NCI-H526 (cell line): ENCODE measurements at regions not wholly inside any gene's neighbourhood (a gene's known extent, or its start where the extent isn't known, plus 50 kb on each side); places are given as distances from the start of the nearest gene placed in this dataset.

ENCODE experiments used
- DNase-seq, 2 experiments: peaks; one replicate each; lab custom pipeline; 2025; lab: John Stamatoyannopoulos, UW

DNA sequence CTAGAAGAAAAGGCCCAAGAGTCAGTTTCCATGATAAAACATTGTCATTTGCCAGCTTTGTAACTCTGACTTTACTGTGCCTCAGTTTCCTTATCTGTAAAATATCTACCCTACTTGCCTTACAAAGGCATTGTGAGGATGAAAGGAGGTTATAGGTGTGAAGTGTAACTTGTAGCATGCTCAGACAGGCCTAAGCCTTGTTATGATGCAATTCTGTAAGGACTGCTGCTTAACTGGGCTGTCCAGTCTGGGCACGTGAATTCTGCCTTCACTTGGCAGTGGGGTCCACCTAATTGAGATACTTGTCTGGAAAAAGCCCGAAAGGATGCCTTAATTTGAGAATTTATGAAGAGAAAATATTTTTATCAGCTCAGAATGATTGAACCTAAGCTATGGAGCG lies 114.5 kb upstream of the DYRK2 start:
- no peak for DNase-seq

DNA sequence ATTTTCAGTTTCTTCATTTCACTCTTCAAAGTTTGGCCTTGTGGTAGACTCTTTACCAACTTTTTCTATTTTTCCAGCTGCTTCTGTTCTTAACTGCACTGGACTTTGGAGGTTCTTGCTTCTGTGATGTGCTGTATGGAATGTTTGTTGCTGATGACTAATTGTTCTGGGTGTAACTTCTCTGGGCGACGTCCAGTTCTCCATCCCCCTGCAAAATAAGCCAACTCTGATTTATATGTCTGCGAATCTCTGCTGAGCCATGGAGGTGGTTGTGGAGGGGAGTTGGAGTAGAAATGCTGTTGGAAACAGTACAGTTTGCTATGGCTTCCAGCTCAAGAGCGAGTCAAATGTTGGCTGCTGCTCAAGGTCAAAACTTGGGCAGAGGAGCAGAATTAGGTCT lies 113.9 kb upstream of the DYRK2 start:
- no peak for DNase-seq

DNA sequence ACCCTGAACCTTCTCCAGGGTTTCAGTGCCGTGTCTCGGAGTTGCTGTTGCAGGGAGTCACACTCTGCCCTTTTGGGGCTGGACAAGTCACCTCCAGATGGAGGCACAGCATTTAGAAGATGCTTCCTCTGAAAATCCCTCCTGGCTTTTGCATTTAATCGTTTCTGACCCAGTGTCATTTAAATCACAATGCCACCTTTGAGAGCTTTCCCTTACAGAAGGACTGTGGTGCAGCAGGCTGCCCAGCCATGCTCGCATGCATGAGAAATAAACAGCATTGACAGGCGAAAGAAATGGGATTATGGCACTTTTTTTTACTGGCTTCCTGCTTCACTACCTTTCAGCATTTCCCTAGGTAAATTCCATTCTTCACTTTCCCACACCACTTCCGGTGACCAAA lies 113.4 kb upstream of the DYRK2 start:
- DNase-seq = no peak

DNA sequence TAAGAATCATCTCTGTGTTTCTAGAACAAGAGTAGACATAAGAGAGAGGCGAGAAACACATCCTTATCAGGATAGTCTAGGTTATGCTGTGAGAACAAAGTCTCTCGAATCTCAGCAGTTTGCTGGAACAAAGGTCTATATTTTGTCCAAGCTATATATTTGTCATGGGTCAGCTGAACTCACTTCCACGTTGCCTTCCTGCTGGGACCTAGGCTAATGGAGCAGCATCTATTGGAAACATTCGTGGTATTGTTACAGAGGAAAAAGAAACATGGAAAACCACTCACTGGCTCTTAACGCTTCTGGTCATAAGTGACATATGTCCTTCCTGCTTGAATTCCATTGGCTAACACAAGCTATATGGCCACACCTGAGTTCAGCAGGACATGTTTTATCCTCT lies 112.6 kb upstream of the DYRK2 start:
- no peak for DNase-seq

DNA sequence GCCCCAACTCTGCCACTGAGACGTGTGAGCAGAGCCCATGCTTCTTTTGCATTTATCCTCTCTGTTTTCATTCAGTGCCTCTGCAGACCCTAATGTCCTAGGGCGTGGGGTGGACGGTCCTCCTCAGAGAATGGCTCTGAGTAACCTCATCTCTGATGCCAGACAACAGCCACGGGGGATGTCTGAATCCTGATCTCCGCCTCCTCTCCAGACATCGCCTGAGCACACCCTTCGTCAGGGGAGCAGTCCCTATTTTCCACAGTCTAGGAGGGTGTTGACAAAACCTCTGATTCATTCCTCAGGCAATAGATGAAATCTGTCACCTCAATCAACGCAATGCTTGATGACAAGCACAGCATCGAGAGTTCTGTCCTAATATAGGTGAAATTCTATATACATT lies 109.2 kb upstream of the DYRK2 start:
- DNase-seq = no peak

DNA sequence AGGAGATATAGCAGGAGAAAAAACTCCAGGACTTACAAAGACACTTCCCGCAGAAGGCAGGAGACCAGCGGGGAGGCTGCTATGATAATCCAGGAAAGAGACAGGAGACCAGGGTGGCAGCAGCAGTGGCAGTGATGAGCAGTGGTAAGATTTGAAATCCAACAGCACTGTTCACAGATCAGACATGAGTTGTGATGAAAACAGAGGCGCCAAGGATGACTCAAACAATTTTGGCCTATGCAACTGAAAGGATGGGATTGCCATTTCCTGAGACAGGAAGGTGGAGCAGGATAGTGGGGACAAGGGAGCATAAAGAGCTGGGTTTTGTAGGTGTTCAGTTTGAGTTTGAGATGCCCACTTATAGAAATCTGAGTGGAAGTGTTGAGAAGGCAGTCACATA lies 108.6 kb upstream of the DYRK2 start:
- no peak for DNase-seq

DNA sequence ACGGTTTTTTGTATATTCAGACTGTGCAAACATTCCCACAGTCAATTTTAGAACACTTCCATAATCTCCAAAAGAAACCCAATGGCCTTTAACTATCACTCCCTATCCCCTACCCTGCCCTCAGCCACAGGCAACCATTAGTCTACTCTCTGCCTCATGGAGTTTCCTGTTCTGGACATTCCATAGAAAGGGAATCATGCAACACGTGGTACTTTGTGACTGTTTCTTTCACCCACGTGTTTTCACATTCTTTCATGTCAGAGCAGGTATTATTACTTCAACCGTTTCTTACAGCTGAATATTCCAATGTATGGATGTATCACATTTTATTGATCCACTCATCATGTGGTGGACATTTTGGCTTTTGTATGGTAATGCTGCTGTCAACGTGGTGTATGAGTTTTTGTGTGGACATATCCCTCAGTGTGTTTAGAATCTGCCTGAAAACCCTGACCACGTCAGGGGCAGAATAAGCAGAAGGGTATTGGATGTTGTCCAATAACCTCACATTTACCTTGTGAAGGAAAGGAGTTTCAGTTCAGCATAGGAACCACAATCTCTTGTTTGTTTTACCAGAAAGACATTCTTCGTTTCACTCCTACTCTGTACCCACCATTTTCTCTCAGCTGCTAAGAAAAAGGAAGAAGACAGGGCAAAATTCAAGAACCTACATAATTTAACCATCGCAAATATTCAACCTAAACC lies 107.5 kb upstream of the DYRK2 start:
- no peak for DNase-seq

DNA sequence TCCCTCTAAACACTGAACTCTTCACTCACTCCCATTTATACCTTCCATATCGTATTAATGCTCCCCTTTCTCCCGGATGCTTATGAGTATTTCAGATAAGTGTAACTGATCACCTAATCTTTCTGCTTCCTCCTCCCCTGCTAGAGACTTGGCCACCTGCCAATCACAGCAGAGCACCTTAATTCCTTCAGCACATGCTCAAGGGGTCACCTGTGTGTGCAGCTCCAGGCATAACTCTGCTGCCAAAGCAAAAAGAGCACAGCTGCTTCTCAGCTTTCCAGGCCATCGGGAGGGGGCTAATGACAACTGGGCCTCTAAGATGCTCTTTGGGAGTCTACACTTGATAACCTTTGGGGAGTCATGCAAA lies 106.9 kb upstream of the DYRK2 start:
- no peak for DNase-seq

DNA sequence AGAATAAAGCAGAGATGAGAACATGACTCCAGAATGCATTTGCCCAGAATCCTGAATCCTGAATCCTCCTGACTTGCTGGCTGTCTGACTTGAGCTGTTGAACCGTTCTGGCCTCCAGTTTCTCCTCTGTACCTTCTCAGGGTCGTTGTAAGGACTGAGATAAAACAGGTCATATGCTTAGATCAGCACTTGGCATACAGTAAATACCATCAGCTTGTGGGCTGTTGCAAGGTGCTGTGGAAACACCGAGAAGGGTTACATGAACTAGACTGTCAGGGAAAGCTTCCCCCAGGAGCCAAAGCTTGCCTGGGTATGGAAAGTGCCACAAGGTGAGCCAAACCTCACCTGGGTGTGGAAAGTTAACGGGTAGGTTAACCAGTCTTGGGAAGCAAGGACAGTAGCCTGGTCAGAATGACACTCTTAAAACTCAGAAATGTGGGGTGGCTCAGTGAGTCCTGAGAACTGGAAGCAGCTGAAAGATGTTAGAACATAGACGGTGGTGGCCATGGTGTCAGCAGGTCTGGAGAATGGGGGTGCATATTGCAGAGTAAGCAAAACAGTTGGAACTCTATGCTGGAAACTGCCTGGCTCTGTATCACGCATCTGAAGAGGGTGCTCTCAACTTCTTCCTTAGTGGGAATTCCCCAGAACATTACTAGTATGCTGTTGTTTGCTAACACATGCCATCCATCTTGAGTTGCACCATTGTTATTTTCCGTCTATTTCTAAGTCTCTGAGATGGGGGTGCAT lies 105.3 kb upstream of the DYRK2 start:
- no peak for DNase-seq

DNA sequence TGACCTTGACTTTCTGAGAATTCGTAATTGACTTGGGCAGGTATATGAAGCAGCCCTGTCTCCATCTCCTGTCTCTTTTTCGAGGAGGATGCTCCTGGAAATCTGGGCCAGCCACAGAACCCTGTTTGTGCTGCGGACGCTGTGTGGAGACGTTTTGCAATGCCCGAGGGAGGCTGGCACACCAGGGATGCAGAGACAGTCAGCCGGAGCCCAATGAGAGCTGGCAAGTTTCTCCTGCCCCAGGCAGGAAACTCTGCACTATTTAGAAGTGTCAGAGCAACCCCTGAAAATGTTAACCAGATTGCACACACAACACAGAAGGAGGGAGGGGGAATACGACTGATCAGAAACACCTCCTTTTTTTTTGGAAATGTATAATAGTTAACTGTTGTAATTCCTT lies 103.2 kb upstream of the DYRK2 start:
- DNase-seq = no peak

DNA sequence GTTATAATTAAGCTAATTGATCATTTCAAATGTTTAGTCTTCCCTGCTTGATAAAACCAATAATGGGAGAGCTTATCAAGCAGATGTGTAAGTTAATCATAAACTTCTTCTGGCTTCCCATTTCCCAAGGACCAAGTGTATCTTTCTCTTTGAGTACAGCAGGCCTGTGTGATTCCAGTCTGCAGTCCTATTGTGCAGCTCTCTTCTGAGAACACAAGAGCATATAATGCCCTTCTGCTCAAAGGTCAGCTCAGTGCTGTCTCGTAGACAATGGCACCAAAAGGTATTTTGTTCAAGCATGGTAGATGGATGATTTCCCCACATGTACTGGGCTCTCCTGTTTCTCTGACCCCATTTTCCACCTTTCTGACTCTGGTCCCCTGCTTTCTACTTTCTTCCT lies 101.8 kb upstream of the DYRK2 start:
- no peak for DNase-seq

DNA sequence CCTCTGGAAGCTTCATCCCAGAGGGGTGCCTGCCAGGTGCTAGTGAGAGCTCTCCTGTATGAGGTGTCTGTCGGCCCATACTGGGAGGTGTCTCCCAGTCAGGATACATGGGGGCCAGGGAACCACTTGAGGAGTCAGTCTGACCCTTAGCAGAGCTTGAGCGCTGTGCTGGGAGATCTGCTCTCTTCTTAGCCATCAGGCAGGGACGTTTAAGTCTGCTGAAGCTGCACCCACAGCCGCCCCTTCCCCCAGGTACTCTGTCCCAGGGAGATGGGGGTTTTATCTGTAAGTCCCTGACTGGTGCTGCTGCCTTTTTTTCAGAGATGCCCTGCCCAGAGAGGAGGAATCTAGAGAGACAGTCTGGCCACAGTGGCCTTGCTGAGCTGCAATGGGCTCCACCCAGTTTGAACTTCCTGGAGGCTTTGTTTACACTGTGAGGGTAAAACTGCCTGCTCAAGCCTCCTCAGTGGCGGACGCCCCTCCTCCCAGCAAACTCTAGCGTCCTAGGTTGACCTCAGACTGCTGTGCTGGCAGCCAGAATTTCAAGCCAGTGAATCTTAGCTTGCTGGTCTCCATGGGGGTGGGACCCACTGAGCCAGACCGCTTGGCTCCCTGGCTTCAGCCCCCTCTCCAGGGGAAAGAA lies 93.3 kb upstream of the DYRK2 start:
- peak in 1 of 2 experiments; percentile 48 for DNase-seq

DNA sequence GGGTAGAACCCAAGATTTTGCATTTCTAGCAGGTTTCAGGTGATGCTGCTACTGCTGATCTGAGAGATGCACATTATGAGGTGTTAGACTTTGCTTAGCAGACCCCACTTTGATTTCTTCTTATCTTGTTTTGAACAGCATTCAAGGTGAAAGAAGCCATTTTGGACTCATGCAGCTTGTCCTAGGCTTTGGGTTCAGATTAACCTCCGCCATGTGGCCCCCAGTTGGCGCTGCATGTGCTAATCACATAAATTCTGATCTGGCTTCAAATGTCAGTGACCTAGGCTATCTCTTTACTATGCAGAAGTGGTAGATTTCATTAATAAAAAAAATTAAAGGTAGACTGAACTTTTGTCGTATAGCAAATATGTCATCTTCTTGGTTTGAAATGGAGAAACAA lies 89.8 kb upstream of the DYRK2 start:
- no peak for DNase-seq

DNA sequence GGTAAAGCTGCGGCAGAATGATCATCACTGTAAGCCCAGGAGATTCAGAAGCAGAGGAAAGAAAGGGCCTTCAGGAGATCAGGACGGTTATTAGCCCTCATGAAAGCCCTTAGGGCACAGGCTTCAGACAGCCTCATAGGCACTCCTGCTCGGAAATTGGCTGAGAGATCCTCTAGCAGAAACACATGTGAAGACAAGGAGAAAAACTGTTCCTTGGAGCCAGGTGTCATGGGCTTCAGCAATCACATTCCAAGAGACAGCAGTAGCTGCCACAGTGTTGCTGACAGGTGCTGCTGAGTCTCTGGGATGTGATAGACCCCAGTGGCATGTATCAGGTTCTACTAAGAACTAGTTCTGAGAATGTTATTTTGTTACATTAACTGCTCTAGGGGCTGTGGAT lies 88.8 kb upstream of the DYRK2 start:
- DNase-seq = no peak

DNA sequence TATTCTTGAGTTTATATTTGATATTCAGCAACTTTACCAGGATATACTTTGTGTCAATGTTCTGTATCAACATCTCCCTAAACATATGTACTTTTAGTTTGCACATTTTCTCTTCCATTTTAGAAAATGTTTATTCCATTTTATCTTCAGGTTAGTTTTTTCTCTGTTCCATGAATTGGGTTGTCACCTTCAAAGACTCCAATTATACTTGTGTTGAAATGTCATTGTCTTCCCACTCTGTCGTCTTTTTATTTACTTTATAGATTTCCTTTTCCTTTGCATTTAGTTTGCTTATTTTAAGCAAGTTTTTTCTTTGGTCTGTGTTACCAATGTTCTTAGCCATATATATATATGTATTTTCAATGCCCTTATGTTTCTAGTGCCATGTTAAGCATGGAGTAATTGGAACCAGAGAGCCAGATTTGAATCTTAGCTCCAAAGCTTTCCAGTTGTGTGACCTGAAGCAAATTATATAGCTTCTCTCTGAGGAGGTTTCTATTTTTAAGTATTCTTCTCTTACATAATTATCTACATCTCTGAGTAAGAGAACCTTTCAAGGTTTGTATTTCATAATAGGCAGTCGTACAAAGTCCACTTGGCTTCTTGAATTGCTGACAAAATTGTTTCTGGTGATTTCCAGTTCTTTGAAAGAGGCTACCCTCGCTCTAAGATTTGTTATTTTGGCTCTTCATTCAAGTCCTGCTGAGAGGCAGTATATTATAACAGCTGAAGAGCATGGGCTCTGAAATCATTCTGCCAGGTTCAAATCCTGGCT lies 85.8 kb upstream of the DYRK2 start:
- no peak for DNase-seq

DNA sequence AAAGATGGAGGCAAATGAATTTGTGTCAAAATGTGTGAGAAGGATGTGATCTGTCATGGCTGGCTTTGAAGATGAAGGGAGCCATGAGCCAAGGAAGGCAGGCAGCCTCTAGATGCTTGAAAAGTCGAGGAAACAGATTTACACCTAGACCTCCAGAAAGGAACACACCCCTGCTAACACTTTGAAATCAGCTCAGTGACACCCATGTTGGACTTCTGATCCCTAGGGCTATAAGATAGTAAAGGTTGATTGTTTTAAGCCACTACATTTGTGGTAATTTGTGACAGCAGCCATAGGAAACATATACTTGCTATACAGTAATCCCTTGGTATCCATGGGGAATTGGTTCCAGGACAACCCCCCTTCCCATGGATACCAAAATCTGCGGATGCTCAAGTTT lies 80.5 kb upstream of the DYRK2 start:
- no peak for DNase-seq

DNA sequence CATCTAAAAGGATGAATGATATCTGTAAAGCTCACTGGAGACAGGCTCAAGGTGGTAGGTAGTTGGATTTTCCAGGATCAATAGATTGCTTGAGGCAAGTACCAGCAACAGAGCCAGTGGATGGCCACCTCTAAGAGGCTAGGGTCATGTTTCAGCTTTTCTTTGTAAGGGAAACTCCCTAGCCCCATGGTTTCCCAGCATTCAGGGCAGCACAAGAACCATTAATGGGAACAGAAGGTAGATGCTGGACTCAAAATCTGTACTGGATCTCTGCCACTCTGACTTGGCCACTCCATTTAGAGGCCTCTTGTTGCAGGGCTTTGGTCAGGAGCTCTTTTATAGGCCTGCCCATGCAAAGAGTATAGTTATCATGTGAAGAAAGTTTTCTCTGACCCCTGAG lies 76.1 kb upstream of the DYRK2 start:
- no peak for DNase-seq

DNA sequence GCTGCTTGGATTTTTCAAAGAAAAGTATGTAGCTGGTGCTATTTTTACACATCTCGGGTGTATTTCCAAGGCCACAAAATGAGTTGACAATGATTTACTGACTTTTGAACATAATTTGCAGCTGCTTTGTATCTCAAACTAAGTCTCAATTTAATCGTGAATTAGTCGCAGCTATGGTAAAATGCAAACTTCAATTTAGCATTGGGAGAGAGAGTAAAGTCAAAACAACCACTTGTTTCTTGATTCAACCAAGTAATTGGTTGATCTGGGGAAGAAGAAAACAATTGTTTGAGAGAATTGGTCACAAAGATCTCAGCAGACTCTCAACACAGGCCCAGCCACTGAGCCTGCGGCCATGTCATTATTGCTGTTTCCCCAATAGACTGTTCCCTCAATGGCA lies 75.0 kb upstream of the DYRK2 start:
- DNase-seq = no peak

DNA sequence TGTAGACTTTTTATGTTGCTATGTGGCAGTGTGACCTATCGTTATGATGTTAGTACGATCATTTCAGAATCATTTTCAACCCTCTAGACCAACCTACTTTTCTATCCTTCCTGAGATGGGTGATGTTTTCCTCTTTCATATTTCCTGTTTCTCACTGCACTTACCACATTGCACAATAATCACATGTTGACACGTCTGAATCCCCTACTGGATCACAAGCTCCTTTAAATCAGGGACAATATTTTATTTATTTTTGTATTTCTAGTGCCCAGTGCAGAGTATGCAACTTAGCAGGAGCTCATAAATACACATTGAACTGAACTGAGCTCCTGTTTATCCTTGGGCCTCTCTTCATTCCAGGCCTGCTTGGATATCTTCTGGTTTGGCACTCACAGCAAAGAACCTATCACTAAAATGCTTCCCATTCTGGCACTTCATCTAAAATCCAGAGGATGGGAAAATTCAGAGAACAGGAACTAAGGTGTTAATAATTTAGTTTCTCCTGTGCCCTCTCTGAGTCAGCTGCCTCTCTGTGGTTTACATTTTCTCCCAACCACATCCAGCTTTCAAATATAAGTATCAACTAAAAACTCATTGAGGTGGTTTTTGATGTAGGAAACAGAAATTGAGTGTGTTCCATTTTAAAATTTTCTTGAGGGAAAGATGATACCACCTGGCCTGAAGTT lies 69.4 kb upstream of the DYRK2 start:
- no peak for DNase-seq

DNA sequence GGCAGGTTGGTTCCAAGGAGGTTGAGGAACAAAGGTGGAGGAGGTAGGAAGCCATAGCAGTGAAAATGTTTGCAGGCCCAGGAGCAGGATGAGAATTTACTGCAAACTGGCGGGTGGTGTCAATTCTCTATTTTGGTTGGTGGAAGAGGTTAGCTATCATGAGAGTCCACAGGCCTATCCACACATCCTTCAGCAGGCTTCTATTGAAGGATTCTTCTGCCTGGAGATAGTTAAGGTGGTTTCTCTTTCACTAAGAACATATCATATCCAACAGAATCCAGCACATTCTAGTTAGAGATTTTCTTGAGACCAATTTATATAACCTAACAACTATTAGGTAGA lies 68.9 kb upstream of the DYRK2 start:
- DNase-seq = no peak

DNA sequence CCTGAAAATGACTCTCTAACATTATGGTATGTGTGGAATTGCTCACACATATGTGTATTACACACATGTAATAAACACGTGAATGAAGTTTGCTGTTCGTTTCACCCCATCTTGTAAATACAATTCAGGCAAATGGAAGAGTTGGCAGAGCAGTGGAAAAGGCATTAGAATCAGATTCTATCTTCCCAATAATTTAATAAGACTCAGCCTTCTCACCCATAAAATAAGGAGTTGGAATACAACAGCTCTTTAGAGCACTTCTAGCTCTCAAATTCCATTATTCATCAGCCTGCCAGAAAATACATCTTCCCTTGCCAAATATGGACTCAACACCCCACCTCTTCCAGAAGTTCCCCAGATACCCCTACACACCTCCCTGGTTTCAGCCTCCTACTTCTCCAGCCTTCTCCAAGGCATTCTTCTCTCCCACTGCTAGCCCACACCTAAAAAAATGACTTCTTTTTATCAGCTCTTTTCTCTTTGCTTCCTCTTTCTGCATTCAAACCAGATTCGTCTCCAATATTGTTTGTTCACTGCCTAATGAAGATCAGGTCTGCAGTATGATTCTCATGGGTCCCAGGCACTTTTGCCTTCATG lies 66.2 kb upstream of the DYRK2 start:
- DNase-seq = no peak

DNA sequence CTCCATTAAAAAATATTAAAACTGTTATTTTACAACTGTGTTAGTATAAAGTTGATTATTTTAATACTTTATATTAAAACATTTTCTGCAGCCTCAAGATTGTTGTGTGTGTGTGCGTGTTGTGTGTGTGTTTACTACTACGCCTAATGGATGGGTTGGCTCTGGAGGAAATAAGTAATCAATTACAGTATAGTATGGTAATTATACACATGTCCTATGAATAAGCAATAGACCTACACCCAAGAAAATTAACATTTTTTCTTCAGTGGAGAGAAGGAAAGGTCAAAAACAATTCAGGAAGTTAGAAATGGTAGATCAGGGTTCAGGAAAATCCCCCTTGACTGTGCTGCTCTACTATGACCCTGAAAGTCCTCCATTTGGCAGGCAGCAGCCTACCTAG lies 65.7 kb upstream of the DYRK2 start:
- DNase-seq = no peak
